ENCODE measurements at regions not wholly inside any gene's neighbourhood (a gene's known extent, or its start where the extent isn't known, plus 50 kb on each side); places are given as distances from the start of the nearest gene placed in this dataset.

DNA sequence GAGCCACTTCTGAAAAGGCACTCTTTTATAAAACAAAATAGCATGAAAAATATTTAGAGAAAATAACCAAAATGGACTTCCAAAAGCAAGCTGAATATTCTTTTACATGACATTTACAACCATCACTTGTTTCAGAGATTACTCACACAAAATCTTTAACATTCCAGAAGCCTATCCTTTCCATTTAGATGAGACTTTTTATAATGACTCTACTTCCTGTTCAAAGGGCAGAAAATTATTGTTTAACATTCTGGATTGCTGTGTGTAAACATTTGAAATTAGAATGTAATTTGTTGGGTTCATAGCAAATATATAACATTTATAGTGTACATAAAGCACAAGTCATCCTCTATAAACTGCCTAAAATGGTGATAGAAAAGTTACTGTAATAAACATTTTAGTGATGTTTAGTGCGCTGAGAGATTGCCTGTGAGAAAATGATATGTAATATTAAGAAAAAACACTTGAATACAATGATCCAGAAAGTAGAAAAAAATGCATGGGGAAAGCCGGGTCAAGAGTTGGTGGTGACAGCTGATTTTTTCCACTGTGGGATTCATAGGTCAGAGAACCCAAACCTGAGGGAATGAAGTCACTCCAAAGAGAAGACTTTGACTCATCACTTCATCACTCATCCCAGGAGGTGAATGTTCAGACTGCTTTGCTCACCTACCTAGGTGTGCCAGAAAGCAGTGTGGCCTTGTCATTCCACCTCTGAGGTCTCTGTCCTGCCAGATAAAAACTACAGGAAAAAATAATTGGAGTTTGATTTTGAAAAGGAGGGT, 305.8 kb downstream of the ARPP21 start:
- no peak for DNase-seq (ENCODE audit: extremely low read depth in 1 of 11, low read depth in 9 of 11, low spot score in 4 of 11)

DNA sequence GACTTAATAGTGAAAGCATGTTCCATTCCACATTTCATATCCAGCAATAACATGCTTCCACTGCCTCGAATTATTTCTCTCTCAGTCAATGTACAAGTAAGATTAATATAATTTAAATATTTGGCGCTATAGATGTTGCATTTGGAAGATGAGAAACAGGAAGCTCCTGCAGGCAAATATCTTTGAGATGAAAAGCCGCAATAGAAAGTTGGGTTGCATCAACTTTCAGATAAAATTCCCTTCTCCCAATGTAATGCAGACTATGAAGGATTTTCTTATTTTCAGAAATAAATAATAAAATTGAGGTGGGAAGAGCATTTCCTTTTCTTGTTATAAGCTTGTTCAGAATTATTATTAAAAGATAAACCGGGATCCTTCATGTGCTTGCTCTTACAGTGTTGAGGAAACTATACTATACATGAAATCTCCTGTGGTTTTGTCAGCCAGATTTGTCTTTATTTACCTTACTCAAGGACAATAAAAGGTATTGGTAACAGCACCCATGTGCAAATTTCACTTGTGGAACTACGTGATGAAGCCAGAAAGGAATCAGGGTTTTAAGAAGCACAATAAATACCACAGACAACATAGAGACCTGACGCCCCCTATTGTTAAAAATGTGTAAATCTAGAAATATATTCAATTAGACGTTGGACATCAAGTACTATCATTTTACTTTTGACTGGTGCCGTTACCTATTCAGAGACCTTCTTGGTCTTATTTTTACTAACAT, 307.0 kb downstream of the ARPP21 start:
- peak in 1 of 11 donors; percentile 28 for DNase-seq (ENCODE audit: extremely low read depth in 1 of 11, low read depth in 9 of 11, low spot score in 4 of 11)

DNA sequence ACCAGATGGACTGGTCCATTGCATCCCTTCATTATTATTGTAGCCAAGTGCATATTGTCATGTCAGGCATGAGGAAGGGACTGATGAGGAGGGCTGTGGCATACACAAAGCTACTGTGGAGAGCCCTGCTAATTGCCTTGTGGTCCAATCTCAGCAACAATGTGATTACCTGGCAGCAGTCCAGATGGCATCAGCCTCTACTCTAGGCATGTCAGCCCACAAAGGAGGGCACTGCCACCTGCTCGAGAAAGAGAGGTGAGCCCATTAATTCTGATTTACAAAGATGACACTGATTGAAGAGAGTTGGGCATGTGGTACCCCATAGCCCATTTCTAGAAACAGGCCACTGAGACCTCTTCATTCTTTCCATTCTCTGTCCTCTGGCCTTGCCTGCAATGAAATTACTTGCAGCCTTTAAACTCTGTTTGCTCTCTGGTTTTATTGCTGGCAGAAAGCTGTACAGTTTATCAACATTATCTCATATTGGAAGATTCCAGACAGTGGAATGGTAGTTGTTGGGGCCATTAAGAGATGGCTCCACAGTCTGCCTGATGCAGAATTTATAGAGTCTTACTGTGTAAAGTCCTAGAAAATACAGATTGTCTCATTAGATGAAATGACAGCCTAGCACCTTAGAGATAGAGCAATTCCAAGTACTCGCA, 307.7 kb downstream of the ARPP21 start:
- no peak for DNase-seq (ENCODE audit: extremely low read depth in 1 of 11, low read depth in 9 of 11, low spot score in 4 of 11)

DNA sequence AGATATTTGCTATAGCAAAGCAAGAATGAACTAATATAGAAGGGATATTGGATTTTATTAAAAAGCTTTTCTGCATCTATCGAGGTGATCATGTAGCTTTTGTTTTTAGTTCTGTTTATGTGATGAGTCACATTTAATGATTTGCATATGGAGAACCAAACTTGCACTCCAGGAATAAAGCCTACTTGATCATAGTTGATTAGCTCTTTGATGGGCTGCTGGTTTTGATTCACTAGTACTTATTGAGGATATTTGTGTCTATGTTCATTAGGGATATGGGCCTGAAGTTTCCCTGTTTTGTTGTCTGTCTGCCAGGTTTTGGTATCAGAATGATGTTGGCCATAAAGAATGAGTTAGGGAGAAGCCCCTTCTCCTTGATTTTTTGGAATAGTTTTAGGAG, 310.7 kb downstream of the ARPP21 start:
- no peak for DNase-seq (ENCODE audit: extremely low read depth in 1 of 11, low read depth in 9 of 11, low spot score in 4 of 11)

DNA sequence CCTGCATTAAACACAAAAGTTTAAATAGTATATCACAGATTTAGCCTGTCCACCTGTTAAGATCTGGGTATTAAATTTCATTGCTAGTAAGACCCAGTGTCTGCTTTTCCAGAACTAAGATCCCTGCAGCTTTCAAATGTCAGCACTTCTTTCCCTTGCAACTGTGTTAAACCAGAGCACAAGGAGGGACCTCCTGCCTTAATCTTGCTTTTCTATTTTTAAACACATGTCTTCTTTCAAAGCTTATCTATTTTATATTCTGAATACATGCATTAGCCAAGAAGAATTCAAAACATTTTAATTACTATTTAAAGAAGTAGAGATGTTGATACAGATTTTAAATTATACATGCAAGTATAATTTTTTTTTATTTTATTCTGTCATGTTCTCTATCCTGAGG, 315.1 kb downstream of the ARPP21 start:
- no peak for DNase-seq (ENCODE audit: extremely low read depth in 1 of 11, low read depth in 9 of 11, low spot score in 4 of 11)

DNA sequence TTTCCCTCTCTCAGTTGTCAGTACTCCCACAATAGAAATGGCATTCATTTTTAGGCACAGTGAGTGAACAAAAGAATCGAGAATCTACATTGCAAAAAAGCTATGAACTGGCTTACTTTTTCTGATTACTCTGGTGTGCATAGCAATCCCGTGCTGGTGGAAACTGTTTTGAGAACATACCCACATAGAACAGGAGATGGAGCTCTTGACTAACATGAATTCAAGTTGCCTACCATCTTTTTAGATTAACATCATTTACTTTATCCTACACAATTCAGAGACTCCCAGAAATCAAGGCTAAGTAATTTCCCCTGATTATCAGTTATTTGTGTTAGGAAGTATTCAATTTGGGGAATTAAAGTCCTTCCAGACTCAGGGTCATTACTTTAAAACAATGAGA, 326.6 kb downstream of the ARPP21 start:
- peak in 7 of 11 donors; percentile 12 to 25 (median 16) for DNase-seq (ENCODE audit: extremely low read depth in 1 of 11, low read depth in 9 of 11, low spot score in 4 of 11)

DNA sequence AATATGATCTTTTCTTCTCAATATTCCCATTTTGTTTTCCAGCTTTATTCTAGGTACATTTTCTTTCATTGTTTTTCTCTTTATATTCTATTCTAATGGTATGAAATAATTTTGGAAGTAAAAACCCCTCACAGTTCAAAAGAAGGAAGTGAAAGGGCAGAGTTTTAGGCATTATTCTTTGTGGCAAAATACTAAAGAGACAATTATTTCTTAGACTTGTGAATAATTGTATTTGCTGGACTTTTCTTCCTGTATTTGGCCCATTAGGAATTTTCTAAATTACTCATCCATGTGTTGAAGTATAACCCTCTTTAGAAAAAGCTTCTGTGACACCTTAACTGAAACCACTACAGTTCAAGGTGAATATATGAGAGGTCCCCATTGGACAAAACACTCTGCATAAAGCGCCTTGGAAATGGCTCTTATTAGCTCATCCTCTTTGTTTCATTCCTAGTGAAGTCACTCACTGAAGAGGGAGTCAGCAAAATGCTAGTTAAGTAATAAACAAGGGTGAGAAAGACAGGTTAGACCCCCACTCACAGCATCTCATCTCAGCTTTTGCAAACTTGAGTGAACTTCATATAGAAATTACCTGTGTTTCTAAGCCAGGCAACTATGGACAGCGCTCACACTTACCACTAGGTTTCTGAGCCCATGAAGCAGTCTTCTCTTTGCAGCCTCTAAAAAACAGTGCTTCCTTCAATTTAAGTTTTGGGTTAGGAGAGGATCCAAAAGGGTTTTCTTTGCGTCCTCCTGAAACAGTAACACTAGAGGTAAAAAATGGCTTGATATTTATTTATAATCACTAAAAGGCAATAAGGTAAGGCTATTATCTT, 327.5 kb downstream of the ARPP21 start:
- no peak for DNase-seq (ENCODE audit: extremely low read depth in 1 of 11, low read depth in 9 of 11, low spot score in 4 of 11)

DNA sequence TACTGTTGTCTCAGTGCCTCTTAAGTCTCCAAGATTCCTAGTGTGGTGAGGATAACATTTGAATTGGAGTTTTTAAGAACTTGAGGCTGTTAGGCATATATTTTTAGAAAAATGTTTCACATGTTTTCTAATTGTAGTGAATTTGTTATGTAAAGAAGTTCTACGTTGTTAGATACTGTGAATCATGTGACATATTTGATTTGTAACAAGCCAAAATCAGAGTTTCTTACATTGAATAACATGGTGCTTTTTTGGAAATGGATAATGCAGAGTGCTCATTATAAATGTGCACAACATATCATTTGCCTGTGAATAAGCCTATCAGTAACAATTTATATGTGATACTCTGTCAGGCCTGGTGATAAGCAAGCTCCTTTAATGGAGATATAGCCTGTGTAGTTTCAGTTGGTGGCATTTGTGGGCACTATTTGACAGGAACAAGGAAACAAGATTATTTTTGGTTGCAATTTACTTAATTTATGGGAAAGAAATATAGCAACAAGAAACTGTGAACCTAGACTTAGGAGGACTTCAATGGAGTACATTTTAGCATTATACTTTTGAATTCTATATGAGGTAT, 328.8 kb downstream of the ARPP21 start:
- DNase-seq (ENCODE audit: extremely low read depth in 1 of 11, low read depth in 9 of 11, low spot score in 4 of 11), result no peak

DNA sequence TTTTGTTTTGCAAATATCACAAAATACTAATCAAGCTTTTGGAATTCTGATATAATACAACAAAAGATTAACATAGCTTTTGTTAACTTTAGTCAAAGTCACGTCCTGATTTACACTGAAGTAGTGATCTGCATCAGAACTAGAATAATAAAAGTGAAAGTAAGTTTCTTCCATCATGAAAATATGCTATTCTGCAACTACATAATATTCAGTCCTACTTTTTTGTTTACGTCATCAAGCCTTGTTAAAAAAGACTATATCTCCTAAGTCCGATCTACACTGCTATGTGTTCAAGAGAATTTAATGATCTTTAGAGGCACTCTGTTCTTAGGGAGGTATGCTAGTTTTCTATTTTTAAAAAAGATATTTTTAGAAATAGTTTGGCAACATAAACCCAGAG, 330.1 kb downstream of the ARPP21 start:
- DNase-seq (ENCODE audit: extremely low read depth in 1 of 11, low read depth in 9 of 11, low spot score in 4 of 11), result no peak

DNA sequence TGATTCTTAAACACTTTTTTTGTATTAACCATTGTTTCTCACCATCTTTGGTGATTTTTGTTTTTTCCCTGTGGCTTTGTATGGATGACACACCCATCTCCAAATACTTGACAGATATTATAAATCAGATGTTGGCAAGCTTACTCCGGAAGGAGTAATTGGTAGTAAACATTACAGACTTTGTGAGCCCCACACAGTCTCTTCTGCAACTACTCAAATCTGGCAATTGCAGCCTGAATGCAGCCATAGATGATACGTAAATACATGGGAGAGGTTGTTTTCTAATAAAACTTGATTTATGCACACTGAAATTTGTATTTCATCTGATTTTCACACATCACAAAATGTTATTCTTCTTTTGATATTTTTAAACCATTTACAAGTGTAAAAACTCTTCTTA, 331.5 kb downstream of the ARPP21 start:
- DNase-seq (ENCODE audit: extremely low read depth in 1 of 11, low read depth in 9 of 11, low spot score in 4 of 11), result no peak

DNA sequence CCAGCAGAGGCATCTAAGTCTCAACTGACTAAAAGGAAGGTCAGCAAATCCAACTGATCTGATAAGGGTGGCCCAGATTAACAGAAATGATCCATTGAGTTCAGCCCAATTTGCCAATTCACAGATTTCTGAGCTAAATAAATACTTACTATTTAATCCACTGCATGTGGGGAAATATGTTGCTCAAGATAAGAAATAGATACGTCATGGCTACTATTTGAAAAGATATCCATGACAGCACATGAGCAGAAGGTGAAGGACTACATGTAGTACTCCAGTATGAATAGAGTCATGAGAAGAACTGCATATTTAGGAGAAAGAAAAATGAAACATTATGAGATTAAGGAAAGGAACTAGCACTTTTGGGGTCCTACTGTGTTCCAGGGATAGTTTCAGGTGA, 332.4 kb downstream of the ARPP21 start:
- DNase-seq (ENCODE audit: extremely low read depth in 1 of 11, low read depth in 9 of 11, low spot score in 4 of 11), result no peak

DNA sequence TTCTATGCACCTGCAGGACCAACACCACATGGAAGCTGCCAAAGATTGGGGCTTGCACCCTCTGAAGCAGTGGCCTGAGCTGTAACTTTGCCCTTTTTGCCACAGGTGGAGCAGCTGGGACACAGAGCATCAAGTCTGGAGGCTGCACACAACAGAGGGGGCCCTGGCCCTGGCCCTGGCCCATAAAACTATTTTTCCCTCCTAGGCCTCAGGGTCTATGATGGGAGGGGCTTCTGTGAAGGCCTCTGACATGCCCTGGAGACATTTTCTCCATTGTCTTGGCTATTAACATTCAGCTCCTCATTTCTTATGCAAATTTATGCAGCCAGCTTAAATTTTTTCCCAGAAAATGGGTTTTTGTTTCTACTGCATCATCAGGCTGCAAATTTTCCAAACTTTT, 335.5 kb downstream of the ARPP21 start:
- no peak for DNase-seq (ENCODE audit: extremely low read depth in 1 of 11, low read depth in 9 of 11, low spot score in 4 of 11)

DNA sequence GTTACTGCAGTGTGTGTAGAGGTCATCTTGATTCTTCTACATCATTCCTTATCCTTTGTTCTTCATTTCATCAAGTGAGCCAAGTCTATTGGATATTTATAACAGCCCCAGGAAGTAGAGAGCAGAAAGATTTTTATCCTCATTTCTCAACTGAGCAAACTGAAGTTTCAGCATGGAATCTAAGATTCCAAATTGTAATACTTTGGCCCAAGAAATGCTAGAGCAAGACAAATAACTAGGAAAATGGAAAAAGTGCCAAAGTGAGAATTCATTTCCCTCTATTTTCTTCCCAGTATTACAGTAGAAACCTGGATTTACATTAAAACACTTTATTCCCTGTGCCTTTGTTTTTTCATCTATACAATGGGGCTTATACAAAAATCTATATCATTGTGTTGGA, 346.8 kb downstream of the ARPP21 start:
- DNase-seq (ENCODE audit: extremely low read depth in 1 of 11, low read depth in 9 of 11, low spot score in 4 of 11), result no peak

DNA sequence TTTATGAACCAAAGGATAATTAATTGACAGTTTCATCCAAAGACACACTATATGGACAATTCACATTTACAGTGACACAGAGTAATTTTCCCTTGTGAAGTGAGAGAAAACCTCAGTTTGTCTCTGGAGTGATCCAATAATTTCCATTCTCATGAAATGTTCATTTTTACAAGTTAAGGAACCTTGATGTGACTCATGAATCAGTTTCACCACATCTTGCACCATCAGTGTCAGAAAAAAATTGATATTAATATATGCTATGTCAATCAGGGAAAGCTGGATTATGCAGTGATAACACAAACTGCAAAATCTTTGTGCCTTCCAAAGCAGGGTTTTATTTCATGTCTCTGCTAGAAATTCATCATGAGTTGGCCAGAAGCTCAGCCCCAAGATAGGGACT, 348.1 kb downstream of the ARPP21 start:
- DNase-seq (ENCODE audit: extremely low read depth in 1 of 11, low read depth in 9 of 11, low spot score in 4 of 11), result no peak

DNA sequence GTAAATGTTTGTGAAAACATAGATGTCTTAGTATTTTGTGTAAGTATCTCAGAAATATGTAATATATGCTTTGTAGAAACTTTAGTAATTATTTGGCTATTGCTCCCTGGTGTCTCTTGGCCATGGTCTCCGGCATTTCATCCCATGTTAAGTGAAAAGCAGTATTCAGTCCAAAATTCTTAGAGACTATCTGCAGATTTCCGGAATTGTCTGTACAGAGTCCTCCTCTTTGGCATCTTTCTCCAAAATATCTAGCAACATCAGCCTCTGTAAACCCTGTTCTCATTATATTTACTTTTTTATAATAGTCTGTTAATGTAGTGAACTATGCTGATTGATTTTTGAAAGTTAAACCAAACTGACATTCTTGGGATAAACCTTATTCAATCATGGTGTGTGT, 352.7 kb downstream of the ARPP21 start:
- DNase-seq (ENCODE audit: extremely low read depth in 1 of 11, low read depth in 9 of 11, low spot score in 4 of 11), result no peak

DNA sequence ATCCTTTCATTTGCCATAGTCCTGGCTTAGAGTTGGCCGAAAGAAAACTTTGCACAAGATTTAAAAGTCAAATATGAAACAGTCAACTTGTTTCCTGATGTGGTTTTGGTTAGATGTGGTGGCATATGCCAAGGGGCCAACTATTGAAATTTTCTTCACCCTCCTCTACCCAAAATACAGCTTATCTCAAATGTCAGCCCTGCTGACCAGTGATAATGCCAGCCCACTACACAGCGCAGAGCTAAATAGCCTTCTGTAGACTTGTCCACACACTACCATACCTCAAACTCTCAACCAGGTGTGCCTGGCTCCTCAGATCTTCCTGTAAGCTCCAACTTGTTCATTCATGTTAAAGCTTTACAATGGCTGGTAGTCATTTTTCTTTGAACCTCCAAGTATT, 368.5 kb upstream of the STAC start:
- DNase-seq (ENCODE audit: extremely low read depth in 1 of 11, low read depth in 9 of 11, low spot score in 4 of 11), result no peak

DNA sequence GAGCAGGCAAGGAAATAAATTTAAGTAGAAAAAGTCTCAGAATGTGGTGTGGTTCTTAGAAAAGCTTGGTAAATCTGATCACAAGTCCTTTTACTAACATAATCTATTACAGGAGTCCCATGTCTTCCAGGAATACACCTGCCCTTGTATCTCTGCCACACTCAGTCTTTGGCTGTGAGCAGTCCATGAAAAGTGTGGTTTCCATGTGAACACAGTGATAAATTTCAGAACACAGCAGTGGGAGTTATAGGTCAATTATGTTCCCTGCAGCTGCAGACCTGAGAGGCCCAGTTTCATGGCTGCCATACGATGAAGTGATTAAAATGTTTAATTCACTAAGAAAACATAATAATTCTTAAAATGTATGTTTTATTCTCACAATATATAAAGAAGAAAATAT, 366.9 kb upstream of the STAC start:
- no peak for DNase-seq (ENCODE audit: extremely low read depth in 1 of 11, low read depth in 9 of 11, low spot score in 4 of 11)

DNA sequence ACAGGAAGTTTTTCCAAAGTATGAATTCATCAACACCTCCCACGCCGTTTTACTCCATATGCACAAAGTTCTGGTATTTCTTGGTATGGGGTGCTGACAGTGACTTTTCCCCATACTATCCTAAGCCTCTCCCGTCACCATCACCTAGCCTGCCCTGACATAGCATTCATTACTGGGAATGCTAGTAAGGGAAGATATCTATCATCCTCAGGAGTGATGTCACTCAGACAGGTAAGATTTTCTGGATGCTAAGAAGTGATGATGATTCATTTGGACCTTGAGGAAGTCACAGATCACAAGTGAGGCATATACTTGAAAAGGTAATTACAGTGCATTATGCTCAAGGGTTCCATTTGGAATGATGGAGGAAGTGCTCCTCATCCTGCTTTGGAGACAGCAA, 355.1 kb upstream of the STAC start:
- DNase-seq (ENCODE audit: extremely low read depth in 1 of 11, low read depth in 9 of 11, low spot score in 4 of 11), result no peak
